ENCODE measurements at regions not wholly inside any gene's neighbourhood (a gene's known extent, or its start where the extent isn't known, plus 50 kb on each side); places are given as distances from the start of the nearest gene placed in this dataset.

DNA sequence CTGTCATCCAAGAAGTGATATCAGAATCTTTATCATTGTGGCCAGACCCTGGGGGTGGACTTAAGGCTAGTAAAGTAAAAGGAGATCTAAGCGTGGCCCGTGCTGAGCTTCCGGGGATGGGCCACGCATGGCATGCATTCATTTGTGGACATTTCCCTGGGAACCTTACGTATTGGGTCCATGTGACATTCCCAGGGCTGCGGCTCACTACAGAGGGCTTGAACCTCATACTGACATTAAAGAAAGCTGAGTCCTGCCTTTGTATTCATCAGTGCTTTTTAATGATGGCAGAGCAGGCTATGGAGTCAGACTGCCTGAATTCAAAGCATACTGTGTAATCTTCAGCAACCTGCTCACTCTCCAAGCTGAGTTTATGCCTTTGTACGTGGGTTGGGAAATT is 152.2 kb upstream of the AFDN start:
- DNase-seq (ENCODE audit: low read depth, low spot score): no peak

DNA sequence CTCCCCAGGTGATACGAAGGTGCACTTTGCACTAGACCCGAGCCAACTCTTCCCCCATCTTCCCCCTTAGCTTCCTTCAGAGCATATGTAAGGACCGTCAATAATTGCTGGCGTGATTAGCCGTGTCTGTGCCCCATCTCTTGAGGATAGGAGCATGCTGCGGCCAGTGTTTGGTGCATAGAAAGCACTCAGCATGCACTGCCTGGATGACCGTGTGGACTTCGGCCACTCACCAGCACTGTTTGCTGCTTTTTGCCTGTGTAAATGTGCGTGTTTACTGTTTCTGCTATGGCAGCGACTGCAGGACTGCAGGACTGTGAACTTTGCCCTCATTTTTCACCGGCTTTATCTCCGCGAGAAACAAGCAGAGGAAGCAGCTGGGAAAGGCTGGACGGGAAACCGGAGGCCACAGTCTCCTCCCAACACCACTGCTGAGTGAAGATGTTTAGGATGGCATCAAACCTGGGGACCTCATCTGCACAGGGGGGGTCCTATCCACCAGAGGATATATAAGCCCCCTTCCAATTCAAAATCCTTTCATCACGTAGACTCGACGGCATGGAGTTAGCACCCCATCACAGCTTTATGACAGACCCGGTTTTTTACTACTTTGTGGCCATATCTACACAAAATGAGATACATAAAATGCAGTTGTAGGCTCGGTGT is 150.6 kb upstream of the AFDN start:
- no peak for DNase-seq (ENCODE audit: low read depth, low spot score)

GRCh38 chr6:167676666-167677421 is 149.9 kb upstream of the AFDN start:
- no peak for DNase-seq (ENCODE audit: low read depth, low spot score)

DNA sequence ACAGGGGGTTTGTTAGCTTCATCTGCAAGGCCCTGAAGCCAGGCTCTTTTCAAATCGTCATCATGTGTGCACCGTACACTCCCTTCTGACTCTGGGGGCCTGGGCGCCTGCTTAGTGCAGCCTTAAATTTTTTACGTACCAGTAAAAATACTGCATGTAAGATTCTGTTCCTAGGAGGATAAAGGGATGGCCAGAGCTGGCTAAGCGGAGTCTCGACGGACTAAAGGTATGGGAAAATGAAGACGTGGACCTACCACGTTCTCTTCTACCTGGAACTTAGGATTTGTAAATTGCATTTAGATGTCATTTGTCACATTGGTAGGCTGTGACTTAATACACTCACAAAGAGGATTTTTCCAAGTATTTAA is 149.3 kb upstream of the AFDN start:
- no peak for DNase-seq (ENCODE audit: low read depth, low spot score)

DNA sequence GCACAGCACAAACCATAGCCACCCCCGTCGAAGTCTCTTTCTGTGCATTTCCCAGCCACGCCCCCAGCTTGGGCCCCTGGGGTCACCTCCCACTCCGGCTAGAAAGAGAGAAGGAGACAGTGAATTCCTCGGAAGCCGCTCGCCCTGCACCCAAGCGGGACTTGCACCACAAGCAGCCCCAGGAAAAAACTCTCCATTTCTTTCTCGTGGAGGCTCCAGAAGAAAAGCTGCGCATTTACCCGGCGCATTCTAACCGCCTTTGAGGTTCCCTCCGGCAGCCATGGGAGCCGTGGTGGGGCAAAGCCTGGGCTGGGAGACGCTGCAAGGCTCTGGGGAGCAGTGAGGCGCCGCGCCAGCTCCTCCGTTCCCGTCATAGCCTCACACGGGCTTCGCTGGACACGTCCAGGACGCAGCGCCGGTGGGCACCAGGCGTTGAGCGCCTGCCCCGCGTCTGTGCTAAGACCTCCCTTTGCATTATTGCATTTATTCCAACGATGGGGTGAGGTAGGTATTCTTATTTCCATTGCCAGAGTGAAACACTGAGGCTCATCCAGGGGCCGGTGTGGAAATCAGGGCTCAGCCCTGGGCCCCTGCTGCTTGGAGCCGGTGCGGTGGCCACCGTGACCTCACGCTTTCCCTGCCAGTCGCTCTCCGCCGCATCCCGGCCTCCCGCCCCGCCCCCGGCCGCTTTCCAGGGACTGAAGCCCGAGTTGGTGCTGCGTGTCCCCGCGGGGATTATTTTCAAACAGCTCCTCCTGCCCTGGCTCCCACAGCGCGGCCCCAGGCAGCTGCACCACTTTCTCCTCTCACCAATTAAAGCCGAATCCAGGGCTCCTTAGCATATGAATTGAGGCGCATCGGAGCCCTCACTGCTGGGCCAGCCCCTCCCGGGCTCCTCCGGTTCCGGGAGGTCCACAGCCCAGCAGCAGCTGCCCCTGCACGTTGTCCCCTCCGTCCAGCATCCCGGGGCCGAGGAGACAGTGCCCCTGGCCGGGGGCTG is 148.3 kb upstream of the AFDN start:
- no peak for DNase-seq (ENCODE audit: low read depth, low spot score)

DNA sequence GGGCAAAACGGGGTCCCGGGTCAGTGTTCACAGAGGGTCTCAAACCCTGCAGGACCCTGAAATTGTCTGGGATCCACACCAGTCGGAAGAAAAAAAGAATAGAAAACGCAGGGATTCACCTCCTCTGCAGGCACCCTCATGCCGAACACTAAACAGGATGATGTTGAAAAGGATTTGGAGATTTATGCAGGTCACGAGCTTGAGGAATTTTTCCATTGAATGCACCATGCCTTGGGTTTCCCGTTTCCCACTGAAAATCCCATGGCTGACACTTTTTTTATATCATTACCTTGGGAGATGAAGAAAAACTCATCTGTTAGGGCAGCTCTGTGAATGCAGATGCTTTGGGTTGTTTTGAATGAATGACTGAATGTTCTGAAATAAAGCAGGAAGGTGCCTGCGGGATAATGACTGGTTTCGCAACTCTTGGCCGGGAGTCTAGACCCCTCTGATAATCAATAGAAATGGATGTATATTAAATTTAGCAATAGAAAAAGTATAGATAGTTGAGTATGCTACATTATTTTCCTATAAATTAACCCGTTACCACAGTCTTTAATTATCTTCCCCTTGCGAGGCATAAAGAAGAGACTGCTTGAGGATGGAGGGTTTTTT is 147.5 kb upstream of the AFDN start:
- no peak for DNase-seq (ENCODE audit: low read depth, low spot score)

GRCh38 chr6:167679790-167680604 is 146.7 kb upstream of the AFDN start:
- DNase-seq (ENCODE audit: low read depth, low spot score): no peak

- no peak for DNase-seq (ENCODE audit: low read depth, low spot score)
These were observed 146.0 kb upstream of the AFDN start for GRCh38 chr6:167680605-167681149.

DNA sequence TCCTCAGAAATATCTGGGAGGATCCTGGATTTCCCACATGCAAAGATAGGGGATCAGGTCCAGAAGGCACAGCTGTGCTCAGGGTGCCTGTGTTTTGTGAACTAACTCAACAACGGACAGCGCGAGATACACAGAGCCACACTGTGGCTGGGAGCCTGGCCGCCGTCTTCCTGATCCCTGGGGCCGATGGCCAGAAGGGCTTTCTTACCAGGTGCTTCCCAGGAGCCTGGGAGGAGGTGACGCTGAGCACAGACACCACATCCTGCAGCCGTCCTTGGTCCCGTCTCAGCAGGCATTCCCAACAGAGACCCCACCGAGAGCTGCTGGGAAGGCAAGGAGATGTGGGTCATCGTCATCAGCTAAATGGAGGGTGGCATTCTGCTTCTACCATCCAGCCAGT is 144.6 kb upstream of the AFDN start:
- no peak for DNase-seq (ENCODE audit: low read depth, low spot score)

- no peak for DNase-seq (ENCODE audit: low read depth, low spot score)
These were observed 144.1 kb upstream of the AFDN start for GRCh38 chr6:167682546-167683027.

GRCh38 chr6:167683028-167683862 is 143.5 kb upstream of the AFDN start:
- peak; percentile 62 for DNase-seq (ENCODE audit: low read depth, low spot score)

DNA sequence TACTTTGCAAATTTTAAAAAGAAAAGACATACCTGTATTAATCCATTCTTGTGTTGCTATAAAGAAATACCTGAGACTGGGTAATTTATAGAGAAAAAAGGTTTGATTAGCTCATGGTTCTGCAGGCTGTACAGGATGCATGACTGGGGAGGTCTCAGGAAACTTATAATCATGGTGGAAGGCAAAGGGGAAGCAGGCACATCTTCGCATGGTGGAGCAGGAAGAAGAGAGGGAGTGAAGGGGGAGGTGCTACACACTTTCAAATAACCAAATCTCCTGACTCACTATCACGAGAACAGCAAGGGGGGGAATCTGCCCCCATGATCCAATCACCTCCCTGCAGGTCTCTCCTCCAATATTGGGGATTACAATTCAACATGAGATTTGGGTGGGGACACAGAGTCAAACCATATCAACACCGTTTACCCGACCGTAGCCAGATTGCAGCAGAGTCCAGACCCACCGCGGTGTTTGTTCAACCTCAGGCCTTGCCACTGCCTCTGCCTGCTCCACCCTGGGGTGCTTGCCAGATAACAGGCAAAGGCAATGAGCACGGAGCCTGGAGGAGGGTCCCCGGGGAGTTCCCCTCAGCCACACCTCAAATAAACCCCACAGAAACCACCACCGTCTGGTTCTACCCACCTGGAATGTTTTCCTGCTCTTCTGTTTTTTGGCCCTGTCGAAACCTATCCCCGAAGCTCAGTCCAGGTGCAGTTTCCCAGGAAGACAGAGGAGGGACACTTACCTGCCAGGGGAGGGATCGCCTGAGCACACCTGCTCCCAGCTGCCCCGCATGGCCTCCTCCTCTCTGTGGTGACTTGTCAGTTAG is 142.2 kb upstream of the AFDN start:
- DNase-seq (ENCODE audit: low read depth, low spot score): no peak

- no peak for DNase-seq (ENCODE audit: low read depth, low spot score)
These were observed 141.1 kb upstream of the AFDN start for GRCh38 chr6:167685654-167686053.

DNA sequence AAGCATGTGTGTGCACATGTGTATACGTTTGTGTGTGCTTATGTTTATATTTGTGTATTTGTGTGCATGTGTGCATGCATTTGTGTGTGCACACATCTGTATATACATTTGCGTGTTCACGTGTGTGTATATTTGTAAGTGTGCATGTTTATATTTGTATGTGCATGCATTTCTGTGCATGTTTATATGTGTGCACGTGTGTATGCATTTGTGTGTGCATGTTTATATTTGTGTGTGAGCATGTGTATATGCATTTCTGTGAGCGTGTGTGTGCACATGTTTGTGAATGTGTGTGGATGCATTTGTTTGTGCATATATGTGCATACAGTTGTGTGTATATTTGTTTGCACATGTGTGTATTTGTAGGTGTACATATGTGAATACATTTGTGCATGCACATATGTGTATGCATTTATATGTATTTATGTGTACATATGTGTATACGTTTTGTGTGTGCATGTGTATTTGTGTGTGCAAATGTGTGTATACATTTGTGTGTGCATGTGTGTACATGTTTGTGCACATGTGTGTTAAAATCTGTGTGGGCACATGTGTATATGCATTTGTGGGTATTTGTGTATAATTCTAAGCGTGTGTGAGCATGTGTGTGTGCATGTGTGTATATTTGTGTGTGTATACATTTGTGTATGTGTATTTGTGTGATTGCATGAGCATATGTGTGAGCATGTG is 140.4 kb upstream of the AFDN start:
- DNase-seq (ENCODE audit: low read depth, low spot score): no peak

- no peak for DNase-seq (ENCODE audit: low read depth, low spot score)
These were observed 139.5 kb upstream of the AFDN start for GRCh38 chr6:167687116-167687725.

- no peak for DNase-seq (ENCODE audit: low read depth, low spot score)
These were observed 138.6 kb upstream of the AFDN start for GRCh38 chr6:167688123-167688522.

- DNase-seq (ENCODE audit: low read depth, low spot score): no peak
These were observed 137.4 kb upstream of the AFDN start for GRCh38 chr6:167689278-167689677.

- no peak for DNase-seq (ENCODE audit: low read depth, low spot score)
These were observed 137.0 kb upstream of the AFDN start for GRCh38 chr6:167689751-167690150.
